ENCODE measurements at regions not wholly inside any gene's neighbourhood (a gene's known extent, or its start where the extent isn't known, plus 50 kb on each side); places are given as distances from the start of the nearest gene placed in this dataset.

DNA sequence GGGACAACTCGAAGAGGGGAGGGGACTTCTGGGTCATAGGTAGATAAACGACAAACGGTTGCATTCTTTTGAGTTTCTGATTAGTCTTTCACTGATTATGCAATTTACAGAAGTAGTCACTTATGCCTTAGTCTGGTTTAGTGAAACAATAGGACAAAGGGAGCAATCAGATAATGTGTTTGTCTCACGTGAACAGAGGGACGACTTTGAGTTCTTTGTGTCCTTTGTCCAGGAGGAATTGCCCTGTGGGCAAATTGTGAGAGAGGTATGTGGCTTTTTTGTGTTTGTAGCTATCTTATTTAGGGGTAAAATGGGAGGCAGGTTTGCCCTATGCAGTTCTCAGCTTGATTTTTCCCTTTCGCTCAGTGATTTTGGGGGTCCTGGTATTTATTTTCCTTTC, 362.9 kb upstream of the PCDH20 start:
- TF ChIP-seq, protein P1, sequence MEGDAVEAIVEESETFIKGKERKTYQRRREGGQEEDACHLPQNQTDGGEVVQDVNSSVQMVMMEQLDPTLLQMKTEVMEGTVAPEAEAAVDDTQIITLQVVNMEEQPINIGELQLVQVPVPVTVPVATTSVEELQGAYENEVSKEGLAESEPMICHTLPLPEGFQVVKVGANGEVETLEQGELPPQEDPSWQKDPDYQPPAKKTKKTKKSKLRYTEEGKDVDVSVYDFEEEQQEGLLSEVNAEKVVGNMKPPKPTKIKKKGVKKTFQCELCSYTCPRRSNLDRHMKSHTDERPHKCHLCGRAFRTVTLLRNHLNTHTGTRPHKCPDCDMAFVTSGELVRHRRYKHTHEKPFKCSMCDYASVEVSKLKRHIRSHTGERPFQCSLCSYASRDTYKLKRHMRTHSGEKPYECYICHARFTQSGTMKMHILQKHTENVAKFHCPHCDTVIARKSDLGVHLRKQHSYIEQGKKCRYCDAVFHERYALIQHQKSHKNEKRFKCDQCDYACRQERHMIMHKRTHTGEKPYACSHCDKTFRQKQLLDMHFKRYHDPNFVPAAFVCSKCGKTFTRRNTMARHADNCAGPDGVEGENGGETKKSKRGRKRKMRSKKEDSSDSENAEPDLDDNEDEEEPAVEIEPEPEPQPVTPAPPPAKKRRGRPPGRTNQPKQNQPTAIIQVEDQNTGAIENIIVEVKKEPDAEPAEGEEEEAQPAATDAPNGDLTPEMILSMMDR (IDR thresholded peaks at IDR 0.05 in 4 of 5, conservative IDR thresholded peaks at IDR 0.05 in 1 of 5): no peak
- TF ChIP-seq POLR2A (IDR thresholded peaks at IDR 0.05): no peak

Data from gastrocnemius medialis (tissue), 4 donors.